ENCODE measurements at regions not wholly inside any gene's neighbourhood (a gene's known extent, or its start where the extent isn't known, plus 50 kb on each side); places are given as distances from the start of the nearest gene placed in this dataset.

DNA sequence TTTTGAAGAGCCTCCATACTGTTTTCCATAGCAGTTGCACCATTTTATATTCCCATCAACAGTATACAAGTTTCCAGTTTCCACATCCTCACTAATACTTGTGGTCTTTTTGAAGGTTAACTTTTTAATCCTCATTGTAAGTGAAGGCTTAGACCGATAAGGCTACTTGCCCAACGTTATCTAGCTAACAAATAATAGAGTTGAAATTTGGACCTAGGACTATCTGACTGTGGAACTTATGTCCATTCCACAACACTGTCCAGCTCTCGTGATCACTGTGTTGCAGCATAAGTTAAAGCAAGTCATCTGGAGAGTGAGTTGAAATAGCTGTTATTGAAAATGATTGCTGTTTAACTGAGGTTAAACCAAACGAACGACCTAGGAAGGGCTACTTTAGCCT is 84.0 kb downstream of the ZNF92 start (continued):
- TF ChIP-seq ZNF552 (CRISPR knock-in tag; IDR thresholded peaks at IDR 0.05; ENCODE audit: borderline replicate concordance) (no peak), CBFB (CRISPR knock-in tag; IDR thresholded peaks at IDR 0.05) (peak; percentile 83; the same call in 1 of the 2 replicates), SOX13 (IDR thresholded peaks at IDR 0.05) (0 out of 2 replicates have a peak, but pooled peaks have one; percentile 49), SOX13 (CRISPR knock-in tag; conservative IDR thresholded peaks at IDR 0.05 in 1 of 2, IDR thresholded peaks at IDR 0.05 in 1 of 2) (peak in 1 of 2 experiments; percentile 86; a peak in 2 of 4 replicates), ZMYM4 (CRISPR knock-in tag; IDR thresholded peaks at IDR 0.05) (peak; percentile 80), EHMT2 (IDR thresholded peaks at IDR 0.05; ENCODE audit: borderline replicate concordance, low read depth, low read length) (peak; percentile 53; the same call in 1 of the 2 replicates), ZNF841 (CRISPR knock-in tag; IDR thresholded peaks at IDR 0.05; ENCODE audit: borderline replicate concordance) (0 out of 2 replicates have a peak, but pooled peaks have one; percentile 39), ZNF235 (CRISPR knock-in tag; IDR thresholded peaks at IDR 0.05; ENCODE audit: borderline replicate concordance) (no peak), SIN3B (IDR thresholded peaks at IDR 0.05; ENCODE audit: low read length) (no peak), ZNF121 (CRISPR knock-in tag; IDR thresholded peaks at IDR 0.05) (peak; percentile 67), ZNF629 (CRISPR knock-in tag; conservative IDR thresholded peaks at IDR 0.05) (0 out of 2 replicates have a peak, but pooled peaks have one; percentile 17), ZSCAN20 (CRISPR knock-in tag; IDR thresholded peaks at IDR 0.05; ENCODE audit: borderline replicate concordance) (no peak), TCF7 (IDR thresholded peaks at IDR 0.05; ENCODE audit: low read depth) (peak; percentile 42; the same call in 1 of the 2 replicates), ZNF652 (CRISPR knock-in tag; IDR thresholded peaks at IDR 0.05; ENCODE audit: borderline replicate concordance, low read depth) (0 out of 2 replicates have a peak, but pooled peaks have one; percentile 46), HDAC1 (CRISPR knock-in tag; IDR thresholded peaks at IDR 0.05) (no peak), ZNF292 (CRISPR knock-in tag; IDR thresholded peaks at IDR 0.05; ENCODE audit: borderline replicate concordance, low read depth) (peak; percentile 50; the same call in 1 of the 2 replicates), ZNF264 (CRISPR knock-in tag; IDR thresholded peaks at IDR 0.05) (no peak; the same call in 1 of the 2 replicates), PHF21A (CRISPR knock-in tag; IDR thresholded peaks at IDR 0.05) (peak; percentile 29; the same call in 1 of the 2 replicates), FOXJ3 (CRISPR knock-in tag; IDR thresholded peaks at IDR 0.05; ENCODE audit: borderline replicate concordance) (peak; percentile 24; the same call in 1 of the 2 replicates), THAP11 (CRISPR knock-in tag; IDR thresholded peaks at IDR 0.05) (0 out of 2 replicates have a peak, but pooled peaks have one; percentile 27), RCOR2 (CRISPR knock-in tag; IDR thresholded peaks at IDR 0.05) (0 out of 2 replicates have a peak, but pooled peaks have one; percentile 38), ZNF253 (CRISPR knock-in tag; IDR thresholded peaks at IDR 0.05; ENCODE audit: borderline replicate concordance) (no peak), CEBPB (IDR thresholded peaks at IDR 0.05; ENCODE audit: borderline replicate concordance, low read depth, low read length) (peak; percentile 67)
- TF ChIP-seq, protein P1, sequence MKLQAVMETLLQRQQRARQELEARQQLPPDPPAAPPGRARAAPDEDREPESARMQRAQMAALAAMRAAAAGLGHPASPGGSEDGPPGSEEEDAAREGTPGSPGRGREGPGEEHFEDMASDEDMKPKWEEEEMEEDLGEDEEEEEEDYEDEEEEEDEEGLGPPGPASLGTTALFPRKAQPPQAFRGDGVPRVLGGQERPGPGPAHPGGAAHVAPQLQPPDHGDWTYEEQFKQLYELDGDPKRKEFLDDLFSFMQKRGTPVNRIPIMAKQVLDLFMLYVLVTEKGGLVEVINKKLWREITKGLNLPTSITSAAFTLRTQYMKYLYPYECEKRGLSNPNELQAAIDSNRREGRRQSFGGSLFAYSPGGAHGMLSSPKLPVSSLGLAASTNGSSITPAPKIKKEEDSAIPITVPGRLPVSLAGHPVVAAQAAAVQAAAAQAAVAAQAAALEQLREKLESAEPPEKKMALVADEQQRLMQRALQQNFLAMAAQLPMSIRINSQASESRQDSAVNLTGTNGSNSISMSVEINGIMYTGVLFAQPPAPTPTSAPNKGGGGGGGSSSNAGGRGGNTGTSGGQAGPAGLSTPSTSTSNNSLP (IDR thresholded peaks at IDR 0.05; ENCODE audit: low read depth, low read length) = peak; percentile 76; the same call in 1 of the 2 replicates
- TF ChIP-seq, protein P2, sequence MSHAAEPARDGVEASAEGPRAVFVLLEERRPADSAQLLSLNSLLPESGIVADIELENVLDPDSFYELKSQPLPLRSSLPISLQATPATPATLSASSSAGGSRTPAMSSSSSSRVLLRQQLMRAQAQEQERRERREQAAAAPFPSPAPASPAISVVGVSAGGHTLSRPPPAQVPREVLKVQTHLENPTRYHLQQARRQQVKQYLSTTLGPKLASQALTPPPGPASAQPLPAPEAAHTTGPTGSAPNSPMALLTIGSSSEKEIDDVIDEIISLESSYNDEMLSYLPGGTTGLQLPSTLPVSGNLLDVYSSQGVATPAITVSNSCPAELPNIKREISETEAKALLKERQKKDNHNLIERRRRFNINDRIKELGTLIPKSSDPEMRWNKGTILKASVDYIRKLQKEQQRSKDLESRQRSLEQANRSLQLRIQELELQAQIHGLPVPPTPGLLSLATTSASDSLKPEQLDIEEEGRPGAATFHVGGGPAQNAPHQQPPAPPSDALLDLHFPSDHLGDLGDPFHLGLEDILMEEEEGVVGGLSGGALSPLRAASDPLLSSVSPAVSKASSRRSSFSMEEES (CRISPR knock-in tag; IDR thresholded peaks at IDR 0.05) = peak; percentile 87
- TF ChIP-seq, protein P3, sequence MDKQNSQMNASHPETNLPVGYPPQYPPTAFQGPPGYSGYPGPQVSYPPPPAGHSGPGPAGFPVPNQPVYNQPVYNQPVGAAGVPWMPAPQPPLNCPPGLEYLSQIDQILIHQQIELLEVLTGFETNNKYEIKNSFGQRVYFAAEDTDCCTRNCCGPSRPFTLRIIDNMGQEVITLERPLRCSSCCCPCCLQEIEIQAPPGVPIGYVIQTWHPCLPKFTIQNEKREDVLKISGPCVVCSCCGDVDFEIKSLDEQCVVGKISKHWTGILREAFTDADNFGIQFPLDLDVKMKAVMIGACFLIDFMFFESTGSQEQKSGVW (CRISPR knock-in tag; IDR thresholded peaks at IDR 0.05; ENCODE audit: borderline replicate concordance) = no peak
- TF ChIP-seq, protein P4, sequence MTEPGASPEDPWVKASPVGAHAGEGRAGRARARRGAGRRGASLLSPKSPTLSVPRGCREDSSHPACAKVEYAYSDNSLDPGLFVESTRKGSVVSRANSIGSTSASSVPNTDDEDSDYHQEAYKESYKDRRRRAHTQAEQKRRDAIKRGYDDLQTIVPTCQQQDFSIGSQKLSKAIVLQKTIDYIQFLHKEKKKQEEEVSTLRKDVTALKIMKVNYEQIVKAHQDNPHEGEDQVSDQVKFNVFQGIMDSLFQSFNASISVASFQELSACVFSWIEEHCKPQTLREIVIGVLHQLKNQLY (CRISPR knock-in tag; IDR thresholded peaks at IDR 0.05) = peak; percentile 63; the same call in 1 of the 2 replicates
